ENCODE measurements at regions not wholly inside any gene's neighbourhood (a gene's known extent, or its start where the extent isn't known, plus 50 kb on each side); places are given as distances from the start of the nearest gene placed in this dataset.
"Not testable (repeated sequence)": the region's sequence is repeated elsewhere in the genome, so short reads cannot be mapped to it uniquely, and the experiment has no call there.

DNA sequence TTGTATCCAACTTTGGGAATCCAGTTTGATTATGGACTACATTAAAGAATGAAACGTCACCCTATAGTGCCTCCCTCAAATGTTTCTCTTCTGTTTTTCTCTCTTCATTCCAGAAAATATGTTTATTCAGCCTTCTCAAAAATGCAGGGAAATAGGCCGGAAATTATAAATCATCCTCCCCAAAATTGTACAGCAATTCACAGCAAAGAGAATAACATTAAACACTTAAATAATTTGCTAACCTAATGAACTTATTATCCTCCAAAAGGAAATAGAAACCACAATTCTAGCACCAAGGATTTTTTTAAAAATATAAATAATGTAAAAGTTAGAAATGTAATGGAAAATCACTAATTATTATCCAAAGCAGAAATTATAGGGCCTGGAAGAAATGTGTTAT is 115.9 kb upstream of the CCNG1 start:
- Mint-ChIP-seq H3K27ac (ENCODE audit: low read depth, unreplicated experiment) (no peak overlapping the region), H3K4me3 (ENCODE audit: unreplicated experiment) (no peak overlapping the region), H3K36me3 (ENCODE audit: insufficient read depth, unreplicated experiment) (no peaks in the 10 kb centered on the region), H3K4me1 (ENCODE audit: insufficient read depth, unreplicated experiment) (no peaks in the 10 kb centered on the region), H3K9me3 (ENCODE audit: unreplicated experiment) (no peaks in the 10 kb centered on the region), H3K27me3 (ENCODE audit: insufficient read depth, unreplicated experiment) (no peaks in the 10 kb centered on the region)
- intact Hi-C loops (cut with micrococcal nuclease): no loop called here
- TF ChIP-seq, protein P1, sequence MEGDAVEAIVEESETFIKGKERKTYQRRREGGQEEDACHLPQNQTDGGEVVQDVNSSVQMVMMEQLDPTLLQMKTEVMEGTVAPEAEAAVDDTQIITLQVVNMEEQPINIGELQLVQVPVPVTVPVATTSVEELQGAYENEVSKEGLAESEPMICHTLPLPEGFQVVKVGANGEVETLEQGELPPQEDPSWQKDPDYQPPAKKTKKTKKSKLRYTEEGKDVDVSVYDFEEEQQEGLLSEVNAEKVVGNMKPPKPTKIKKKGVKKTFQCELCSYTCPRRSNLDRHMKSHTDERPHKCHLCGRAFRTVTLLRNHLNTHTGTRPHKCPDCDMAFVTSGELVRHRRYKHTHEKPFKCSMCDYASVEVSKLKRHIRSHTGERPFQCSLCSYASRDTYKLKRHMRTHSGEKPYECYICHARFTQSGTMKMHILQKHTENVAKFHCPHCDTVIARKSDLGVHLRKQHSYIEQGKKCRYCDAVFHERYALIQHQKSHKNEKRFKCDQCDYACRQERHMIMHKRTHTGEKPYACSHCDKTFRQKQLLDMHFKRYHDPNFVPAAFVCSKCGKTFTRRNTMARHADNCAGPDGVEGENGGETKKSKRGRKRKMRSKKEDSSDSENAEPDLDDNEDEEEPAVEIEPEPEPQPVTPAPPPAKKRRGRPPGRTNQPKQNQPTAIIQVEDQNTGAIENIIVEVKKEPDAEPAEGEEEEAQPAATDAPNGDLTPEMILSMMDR (IDR thresholded peaks at IDR 0.05; ENCODE audit: unreplicated experiment): no peak
- CTCF ChIA-PET: interaction anchor here (0.6 to 2.6 kb wide), 2 partner anchors 26 to 82 kb away, joined by 8 read pairs; no protein-coding TSS in a partner anchor
- POLR2A ChIA-PET: no interaction called here
- no TSS peak for BruUV-seq (replicated peaks)
- DNase-seq (ENCODE audit: unreplicated experiment): no peak

DNA sequence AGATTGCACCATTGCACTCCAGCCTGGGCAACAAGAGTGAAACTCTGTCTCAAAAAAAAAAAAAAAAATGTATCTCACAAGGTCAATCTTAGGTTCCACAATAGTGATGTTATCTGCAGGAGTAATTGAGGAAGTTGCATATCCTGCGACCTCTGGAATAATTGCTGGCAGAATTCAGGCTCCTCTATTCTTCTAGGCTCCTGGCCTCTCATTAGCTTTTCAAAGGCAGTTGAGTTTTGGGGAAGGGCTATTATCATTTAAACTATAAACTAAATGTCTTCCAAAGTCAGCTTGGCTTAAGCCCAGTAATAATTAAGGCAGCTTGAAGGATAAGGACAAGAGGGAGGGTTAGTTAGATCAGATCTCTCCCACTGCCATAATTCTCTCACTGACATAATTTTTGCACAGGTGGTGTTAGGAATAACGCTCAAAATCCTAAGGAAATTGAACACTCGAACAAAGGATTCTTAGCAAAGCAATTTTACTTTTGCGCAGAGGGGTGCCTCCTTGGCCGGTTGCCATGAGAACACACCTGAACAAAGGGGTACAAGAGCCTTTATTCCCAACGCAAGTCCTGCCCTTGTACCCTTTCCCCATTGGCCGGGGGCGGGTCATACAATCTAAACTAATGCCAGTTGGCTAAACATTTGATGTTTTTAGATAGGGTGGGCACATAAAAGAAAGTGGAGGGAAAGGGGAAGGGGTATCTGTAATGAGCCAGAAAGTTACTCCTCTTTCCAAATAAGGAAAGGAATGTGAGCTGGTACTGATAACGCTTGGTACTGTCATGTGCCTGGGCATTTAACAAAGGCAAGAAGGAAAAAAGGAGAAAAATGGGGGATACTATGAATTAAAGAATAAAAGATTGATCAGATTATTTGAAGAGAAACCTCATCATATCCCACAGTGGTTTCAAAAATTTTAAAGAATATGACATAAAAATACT is 106.4 kb upstream of the CCNG1 start:
- no peak for DNase-seq (ENCODE audit: unreplicated experiment)
- Mint-ChIP-seq H3K27ac (ENCODE audit: low read depth, unreplicated experiment) (no peak overlapping the region), H3K4me1 (ENCODE audit: insufficient read depth, unreplicated experiment) (peaks cover 12% of the 10 kb centered on the region), H3K4me3 (ENCODE audit: unreplicated experiment) (no peak overlapping the region), H3K36me3 (ENCODE audit: insufficient read depth, unreplicated experiment) (no peaks in the 10 kb centered on the region), H3K27me3 (ENCODE audit: insufficient read depth, unreplicated experiment) (peaks cover 12% of the 10 kb centered on the region), H3K9me3 (ENCODE audit: unreplicated experiment) (peaks cover 15% of the 10 kb centered on the region)
- ChIA-PET CTCF (interaction anchor here (0.6 to 1.2 kb wide), 3 partner anchors 17 to 611 kb away, joined by 3 to 5 read pairs (median 3); no protein-coding TSS in a partner anchor), POLR2A (no interaction called here)
- TF ChIP-seq, protein P1 (IDR thresholded peaks at IDR 0.05; ENCODE audit: unreplicated experiment): no peak
- no TSS peak for BruUV-seq (replicated peaks)
- intact Hi-C loops (cut with micrococcal nuclease): no loop called here

- CTCF ChIA-PET: interaction anchor here (0.7 kb wide), 1 partner anchor 16 kb away, joined by 3 read pairs; no protein-coding TSS in a partner anchor
- peaks cover 12% of the 10 kb centered on the region for H3K27me3 Mint-ChIP-seq (ENCODE audit: insufficient read depth, unreplicated experiment)
Observed at GRCh38 chr5:163336074-163336473, 101.3 kb upstream of the CCNG1 start.

GRCh38 chr5:163339148-163339547 is 98.2 kb upstream of the CCNG1 start:
- Mint-ChIP-seq H3K9me3 (ENCODE audit: unreplicated experiment) (peaks cover 9% of the 10 kb centered on the region), H3K4me3 (ENCODE audit: unreplicated experiment) (no peak overlapping the region), H3K27me3 (ENCODE audit: insufficient read depth, unreplicated experiment) (peaks cover 2% of the 10 kb centered on the region), H3K36me3 (ENCODE audit: insufficient read depth, unreplicated experiment) (no peaks in the 10 kb centered on the region), H3K4me1 (ENCODE audit: insufficient read depth, unreplicated experiment) (peaks cover 13% of the 10 kb centered on the region), H3K27ac (ENCODE audit: low read depth, unreplicated experiment) (no peak overlapping the region)
- intact Hi-C loops (cut with micrococcal nuclease): no loop called here
- TF ChIP-seq, protein P1 (IDR thresholded peaks at IDR 0.05; ENCODE audit: unreplicated experiment): no peak
- ChIA-PET POLR2A (no interaction called here), CTCF (interaction anchor here (1.4 kb wide), 1 partner anchor 9 kb away, joined by 9 read pairs; no protein-coding TSS in a partner anchor)
- peak; percentile 36 for DNase-seq (ENCODE audit: unreplicated experiment)
- no TSS peak for BruUV-seq (replicated peaks)

More at GRCh38 chr5:163336074-163336473, 101.3 kb upstream of the CCNG1 start:
- peaks cover 13% of the 10 kb centered on the region for H3K4me1 Mint-ChIP-seq (ENCODE audit: insufficient read depth, unreplicated experiment)
- peaks cover 15% of the 10 kb centered on the region for H3K9me3 Mint-ChIP-seq (ENCODE audit: unreplicated experiment)
- BruUV-seq (replicated peaks); H3K36me3 Mint-ChIP-seq (ENCODE audit: insufficient read depth, unreplicated experiment); intact Hi-C loops (cut with micrococcal nuclease); H3K4me3 Mint-ChIP-seq (ENCODE audit: unreplicated experiment); H3K27ac Mint-ChIP-seq (ENCODE audit: low read depth, unreplicated experiment); DNase-seq (ENCODE audit: unreplicated experiment): not testable (repeated sequence)
- POLR2A ChIA-PET: interaction anchor here (0.7 kb wide), 2 partner anchors 1119 to 1532 kb away, joined by 3 read pairs; no protein-coding TSS in a partner anchor

DNA sequence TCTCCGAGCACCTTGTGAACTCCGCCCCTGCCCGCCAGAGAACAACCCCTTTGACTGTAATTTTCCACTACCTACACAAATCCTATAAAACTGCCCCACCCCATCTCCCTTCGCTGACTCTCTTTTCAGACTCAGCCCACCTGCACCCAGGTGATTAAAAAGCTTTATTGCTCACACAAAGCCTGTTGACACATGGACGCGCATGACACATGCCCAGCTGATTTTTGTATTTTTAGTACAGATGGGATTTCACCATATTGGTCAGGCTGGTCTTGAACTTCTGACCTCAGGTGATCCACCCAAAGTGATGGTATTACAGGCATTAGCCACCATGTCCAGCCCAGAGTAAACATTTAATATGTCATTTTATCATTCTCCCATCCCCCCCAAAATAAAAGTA is 97.0 kb upstream of the CCNG1 start:
- H3K27me3 Mint-ChIP-seq (ENCODE audit: insufficient read depth, unreplicated experiment); H3K4me3 Mint-ChIP-seq (ENCODE audit: unreplicated experiment); H3K4me1 Mint-ChIP-seq (ENCODE audit: insufficient read depth, unreplicated experiment); H3K36me3 Mint-ChIP-seq (ENCODE audit: insufficient read depth, unreplicated experiment); DNase-seq (ENCODE audit: unreplicated experiment); H3K27ac Mint-ChIP-seq (ENCODE audit: low read depth, unreplicated experiment); H3K9me3 Mint-ChIP-seq (ENCODE audit: unreplicated experiment); BruUV-seq (replicated peaks); POLR2A ChIA-PET; intact Hi-C loops (cut with micrococcal nuclease): not testable (repeated sequence)
- CTCF ChIA-PET: interaction anchor here (0.6 kb wide), 1 partner anchor 562 kb away, joined by 4 read pairs; no protein-coding TSS in a partner anchor

All from MCF 10A (cell line).